Endometrium (tissue), 2 donors: ENCODE measurements at regions not wholly inside any gene's neighbourhood (a gene's known extent, or its start where the extent isn't known, plus 50 kb on each side); places are given as distances from the start of the nearest gene placed in this dataset.

Experiments used
- FAIRE-seq: peaks from 2 replicates; lab custom pipeline; 2012; peaks lifted over from hg19 to GRCh38; lab: Jason Lieb, UNC
- donor health status: control.
- donor health status: control.

DNA sequence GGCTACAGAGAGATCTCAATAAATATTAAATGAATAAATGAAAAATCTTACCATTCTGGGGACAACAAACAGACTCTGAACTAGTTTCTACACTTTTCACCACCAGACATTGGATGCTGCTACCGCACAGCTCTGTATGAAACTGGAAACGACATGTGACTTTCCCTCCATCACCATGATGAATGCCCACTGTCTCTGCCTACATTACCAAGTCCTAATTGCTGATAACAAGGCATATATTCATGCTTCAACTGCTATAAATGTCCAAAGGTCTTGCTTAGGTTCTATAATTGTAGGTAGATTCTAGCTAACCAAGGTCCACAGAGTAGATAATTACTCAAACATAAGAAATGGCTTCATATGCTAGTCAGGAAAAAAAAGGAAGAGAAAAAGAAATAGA, 399.4 kb upstream of the ADGRL3 start:
- FAIRE-seq = no peak

DNA sequence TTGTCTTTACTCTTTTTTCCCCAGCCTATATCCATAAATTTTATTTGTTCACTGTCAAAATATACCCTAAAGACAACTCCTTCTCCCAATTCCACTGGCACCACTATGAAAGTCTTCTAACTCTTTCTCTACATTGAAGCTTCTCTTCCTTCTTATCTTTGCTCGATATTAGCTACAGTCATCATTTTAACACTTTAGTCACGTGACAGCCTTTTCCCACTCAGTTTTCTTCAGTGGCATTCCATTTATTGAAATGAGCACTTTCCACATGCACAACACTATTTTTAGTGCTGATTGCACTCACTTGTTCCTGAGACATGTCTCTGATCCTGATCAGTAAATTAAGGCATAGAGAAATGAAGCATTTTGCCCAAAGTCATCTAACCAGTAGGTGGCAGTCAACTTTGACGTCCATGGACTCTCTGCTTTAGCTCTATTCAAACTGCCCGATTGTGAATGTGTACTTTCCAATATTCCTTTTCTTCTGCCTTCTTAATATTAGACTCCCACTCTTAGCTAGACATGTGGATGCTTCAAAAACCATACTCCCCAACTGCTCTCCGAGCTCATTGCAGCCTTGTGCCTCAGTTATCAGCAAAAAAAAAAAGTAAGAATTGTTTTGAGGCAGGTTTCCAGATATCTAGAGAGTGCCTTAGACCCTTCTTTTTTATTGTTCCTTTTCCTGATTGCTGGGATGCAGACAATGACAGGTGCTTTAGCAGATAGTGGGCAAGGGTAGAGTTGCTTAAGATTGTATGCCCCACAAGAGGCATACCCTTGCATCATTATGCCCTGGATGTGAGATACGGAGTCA, 394.4 kb upstream of the ADGRL3 start:
- no peak for FAIRE-seq

DNA sequence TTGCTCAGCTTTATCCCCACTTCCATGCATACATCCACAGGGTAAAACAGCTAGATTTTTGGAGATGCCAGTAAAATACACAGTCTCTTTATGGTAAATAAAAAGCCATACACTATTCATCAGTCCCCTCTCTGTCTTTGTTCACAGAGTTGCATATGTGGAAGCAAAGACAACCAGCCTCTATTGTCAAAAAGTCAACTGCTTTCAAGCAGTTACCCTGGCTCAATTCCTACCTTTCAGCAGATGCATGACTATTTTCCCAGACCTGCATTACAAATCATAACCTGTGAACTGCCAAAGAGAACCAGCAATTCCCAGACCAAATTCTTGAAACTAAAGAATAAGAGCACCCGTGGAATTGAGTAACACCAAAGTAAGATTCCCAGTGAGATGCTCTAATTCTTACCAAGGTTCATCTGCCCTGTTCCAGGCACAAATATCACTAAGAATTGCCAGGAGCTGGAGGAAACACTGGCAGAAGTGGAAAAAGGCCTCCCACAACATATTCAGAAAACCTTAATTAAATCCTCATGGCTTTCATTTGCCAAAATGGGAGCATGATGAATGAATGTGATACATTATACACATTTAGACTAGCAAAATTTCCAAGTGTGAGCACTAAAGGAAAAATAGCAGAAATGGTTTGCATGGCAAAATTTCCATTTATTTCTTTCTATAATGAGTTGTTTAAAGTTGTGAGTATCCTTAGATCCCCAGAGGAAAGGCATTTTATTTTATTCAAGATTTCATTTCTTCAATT, 391.2 kb upstream of the ADGRL3 start:
- FAIRE-seq = no peak

DNA sequence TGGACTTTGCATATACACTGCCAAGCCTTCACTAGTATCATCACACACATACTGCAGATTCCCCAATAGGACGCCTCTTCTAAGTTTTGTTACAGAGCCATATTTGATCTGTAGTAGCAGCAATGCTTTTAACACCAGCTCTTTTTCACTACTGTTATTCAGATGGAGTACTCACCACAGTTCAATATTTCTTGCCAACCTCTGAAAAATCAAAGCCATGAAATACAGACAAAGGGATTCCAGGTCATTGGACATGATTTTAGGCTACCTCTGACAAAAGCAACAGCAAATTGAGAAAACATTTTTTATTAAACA, 390.7 kb upstream of the ADGRL3 start:
- FAIRE-seq = no peak

DNA sequence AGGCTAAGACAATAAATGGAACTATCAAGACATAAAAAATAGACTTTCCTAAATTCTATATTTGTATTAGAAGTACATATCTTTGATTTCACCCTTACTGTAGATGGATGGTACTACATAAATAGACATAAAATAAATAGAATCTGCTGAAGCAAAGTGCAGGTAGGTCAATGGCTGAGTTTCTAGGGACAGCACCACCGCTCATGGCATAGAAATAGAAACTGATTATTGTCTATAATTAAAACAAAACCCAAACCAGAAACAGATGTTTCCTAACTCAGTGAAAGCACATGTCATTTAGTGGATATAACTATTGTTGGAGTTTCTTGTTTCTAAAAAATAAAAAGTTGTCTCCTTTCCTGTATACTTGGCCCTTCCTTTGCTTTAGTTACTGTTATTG, 387.3 kb upstream of the ADGRL3 start:
- FAIRE-seq = no peak

DNA sequence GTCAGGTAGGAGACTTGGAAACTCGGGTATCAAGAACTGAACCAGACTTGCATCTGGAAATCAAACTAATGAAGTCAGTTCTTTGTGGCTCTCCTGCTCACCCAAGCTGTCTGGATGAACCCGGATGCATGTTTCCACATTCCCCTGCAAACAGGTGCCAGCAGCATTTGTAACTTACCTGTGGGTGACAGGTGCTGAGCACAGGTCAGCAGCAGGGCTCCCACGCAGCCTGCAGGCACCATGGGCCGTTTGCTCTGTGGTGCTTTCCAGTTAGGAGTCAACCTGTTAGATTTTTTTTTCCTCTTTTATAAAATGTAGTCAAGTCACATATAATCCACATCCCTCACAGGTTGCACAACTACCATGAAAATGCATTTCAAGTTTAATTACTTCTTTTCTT, 385.6 kb upstream of the ADGRL3 start:
- no peak for FAIRE-seq

DNA sequence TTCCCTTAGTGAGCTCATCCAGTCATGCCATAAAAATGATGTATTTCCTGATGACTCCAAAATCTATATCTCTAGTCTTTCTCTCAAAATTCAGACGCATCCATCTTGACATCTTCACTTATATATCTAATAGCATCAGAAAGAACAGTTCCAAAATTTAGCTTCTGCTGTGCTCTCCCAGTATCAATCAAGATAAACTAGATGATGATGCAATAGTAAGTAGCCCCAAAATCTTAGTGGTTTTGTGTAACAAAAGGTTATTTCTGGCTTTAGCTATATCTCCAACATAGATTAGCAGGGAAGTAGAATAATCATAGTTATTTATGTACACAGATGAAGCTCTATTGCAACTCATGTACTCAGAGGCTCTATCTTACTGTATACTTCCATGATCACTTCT, 382.5 kb upstream of the ADGRL3 start:
- no peak for FAIRE-seq

DNA sequence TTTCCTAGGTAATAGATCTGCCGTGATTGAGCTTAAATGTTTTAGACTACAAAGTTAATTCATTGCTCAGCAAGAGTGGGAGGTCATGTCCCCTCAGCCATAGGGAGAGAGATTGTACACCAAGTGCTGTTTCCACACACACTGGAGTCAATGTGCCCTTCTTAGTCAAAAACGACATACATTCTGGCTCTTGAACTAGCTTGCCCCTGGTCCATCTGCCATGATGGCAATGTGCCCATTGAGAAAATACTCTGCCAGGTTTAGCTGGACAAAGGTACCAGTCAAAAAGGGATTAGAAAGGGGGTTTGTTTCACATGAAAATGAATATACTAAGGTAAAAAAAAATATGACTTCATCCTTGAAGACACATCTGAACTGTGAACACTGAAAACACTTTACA, 377.1 kb upstream of the ADGRL3 start:
- FAIRE-seq = no peak

DNA sequence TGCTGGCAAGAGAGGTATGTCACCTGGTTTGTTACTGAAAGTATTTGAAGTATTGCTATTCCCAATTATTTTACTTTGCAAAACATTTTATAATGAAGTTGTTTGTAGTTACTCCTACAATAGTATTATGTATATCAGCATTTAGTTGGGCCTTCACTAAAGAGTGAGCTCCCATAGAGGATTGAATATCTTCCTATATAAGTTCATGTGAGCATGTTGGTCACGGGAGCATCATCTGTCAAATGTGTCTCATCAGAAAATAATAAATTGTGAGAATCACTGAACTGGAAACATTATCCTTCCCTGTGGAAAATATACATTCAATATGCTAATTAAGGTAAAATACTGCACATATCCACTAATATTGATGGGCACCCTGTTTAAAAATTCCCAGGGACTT, 360.1 kb upstream of the ADGRL3 start:
- no peak for FAIRE-seq

DNA sequence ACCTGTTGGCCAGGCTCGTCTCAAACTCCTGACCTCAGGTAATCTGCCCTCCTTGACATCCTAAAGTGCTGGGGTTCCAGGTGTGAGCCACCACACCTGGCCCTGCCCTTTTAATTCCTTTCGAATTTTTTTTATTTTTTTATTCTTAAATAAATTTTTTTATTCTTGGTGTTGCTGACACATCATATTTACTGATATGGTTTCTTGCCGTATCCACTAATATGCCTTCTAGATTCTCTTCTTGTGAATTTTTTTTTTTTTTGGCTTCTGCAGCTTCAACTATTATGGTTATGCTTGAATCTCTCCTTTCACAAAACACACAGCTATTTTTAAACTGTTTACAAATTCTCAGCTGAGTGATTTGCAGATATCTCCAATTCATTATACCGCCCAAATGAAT, 353.4 kb upstream of the ADGRL3 start:
- FAIRE-seq = no peak

DNA sequence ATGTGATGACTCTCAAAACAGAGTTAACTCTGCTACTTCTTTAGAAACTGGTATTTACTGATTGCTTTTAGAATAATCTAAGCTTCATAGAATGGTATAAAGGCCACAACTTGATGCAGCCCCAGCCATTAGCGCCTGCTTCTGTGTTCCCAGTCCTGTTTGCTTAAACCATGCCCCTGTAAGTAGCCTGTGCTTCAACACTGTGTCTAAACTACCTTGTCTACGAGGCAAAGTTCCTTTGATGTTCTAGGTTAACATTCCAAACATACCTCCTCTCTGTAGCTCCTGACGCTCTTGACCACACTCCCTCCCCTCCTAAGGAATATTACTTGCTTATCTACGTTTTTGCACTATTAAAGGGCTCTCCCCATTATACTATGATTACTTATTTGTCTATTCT, 352.5 kb upstream of the ADGRL3 start:
- no peak for FAIRE-seq

DNA sequence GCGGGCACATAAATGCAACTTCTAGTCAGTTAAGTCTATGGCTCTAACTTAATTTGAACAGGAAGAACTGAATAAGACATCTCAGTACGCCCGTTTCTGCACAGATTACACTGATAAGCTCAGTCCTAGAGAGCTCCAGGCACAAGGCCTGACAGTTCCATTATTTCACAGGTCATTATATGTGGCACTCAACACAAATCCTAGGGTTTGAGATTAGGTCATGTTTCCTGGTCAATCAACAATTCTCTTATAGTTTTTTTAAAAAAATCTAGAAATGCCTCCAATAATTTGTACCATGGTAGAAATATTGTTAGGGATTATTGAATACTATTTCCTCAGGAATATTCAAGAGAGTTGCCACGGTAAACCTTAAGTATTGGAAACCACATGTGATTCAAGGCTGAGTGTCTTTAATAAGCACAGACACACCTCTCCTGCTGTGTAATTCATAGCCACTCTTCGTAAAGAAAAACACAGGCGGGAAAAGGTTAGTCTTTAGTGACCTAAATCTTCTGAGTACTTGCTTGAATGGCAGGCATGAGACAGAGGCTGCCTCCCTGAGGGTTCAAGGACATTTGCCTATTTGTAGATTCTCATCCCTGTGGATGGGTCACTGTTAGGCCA, 342.9 kb upstream of the ADGRL3 start:
- FAIRE-seq = no peak

DNA sequence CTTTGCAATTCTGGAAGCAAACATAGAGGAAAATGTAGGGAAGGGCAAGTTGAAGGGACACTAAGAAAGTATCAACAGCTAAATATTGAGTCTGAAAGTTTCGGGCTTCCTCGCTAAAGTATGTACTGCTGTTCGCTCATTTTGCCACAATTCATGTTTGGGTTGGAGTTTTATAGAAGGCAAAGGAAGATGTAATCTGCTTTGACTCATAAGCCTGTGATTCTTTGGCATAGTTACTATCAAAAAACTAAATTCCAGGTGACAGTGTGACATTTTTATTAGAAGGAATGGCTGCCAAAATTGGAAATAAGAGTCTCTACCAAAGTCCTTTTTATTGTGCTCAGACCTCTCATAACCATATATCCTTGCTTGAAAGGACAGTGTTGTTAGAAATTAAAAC, 336.7 kb upstream of the ADGRL3 start:
- FAIRE-seq = no peak

DNA sequence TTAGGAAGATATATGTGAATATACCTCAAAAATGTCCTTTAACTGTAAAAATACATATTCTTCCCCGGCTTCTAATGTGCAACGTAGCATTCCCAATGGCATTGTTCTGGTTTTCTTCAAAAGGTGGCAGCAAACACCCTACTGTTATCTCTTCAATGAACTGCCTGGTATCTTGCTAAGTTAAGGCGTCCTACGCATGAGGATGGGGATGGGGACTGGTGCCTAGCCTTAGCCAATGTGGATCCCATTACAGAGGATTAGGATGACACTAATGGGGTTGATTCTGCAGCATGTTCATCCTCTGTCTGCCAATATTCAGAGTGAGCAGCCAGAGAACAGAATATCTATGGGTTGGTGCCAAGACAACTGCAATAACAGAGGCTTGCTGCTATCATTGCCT, 334.9 kb upstream of the ADGRL3 start:
- no peak for FAIRE-seq

DNA sequence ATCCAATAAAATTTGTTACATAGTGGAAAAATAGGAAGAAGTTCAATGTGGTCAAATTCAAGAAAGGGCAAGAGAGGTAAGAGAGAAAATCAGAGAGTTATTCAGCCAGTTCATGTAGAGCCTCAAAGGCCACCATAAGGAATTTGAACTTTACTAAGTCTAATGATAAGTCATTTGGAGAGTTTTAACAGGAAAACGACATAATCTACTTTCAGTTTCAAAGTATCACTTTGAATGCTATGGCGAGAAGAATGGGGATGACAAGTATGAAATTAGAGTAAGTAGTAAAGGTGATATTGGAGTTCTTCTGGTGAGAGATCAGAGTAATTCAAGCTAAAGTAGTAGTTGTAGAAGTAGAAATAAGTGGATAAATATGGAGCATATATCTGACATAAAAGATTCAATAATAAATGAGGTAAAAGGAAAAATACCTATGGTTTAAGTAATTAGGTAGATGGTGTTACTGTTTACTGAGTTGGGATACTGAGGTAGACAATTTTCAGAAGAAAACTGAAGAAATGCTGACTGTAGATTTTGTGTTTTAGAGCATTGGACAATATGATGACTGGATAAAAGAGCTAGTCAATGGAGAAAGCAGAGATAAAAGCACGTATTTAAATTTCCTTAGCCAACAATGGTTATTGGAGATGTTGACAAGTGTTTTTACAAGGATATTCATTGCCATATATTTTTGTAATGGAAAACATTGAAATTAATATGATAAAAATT, 331.7 kb upstream of the ADGRL3 start:
- no peak for FAIRE-seq

DNA sequence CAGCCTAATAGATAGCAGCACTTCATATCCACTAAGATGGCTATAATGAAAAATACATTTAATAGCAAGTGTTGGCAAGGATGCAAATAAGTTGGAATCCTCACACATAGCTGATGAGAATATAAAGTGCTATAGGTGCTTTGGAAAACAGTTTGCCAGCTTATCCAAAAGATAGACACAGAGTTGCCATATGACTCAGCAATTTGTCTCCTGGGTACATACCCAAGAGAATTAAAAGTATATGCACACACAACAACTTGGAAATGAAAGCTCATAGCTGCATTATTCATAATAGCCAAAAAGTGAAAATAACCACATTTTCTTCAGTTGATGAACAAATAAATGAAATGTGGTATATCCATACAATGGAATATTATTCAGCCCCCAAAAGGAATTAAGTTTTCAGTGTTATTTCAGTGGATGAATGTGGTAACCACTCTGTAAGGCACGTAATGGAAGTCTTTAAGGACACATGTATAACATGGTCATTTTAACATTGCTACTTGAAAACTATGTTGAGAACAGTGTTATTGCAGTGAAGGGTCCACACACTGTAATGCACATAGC, 320.9 kb upstream of the ADGRL3 start:
- no peak for FAIRE-seq

DNA sequence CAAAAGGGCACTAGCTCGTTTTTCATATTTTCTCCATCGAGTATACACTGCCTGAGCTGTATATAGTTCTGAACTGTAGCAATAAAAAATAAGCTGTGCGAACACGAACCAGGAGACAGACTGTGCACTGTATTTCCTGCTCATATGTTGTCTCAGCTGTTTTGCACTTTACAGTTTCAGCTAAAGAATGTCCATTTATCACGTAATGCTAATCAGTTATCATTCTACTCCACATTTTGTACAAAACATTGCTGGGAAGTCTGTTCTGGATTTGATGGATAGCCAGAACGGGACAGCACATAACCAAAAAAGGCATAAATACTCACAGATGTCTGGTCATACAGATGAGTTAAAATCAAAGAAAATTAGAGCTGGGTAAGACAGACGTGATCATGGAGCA, 315.5 kb upstream of the ADGRL3 start:
- no peak for FAIRE-seq

DNA sequence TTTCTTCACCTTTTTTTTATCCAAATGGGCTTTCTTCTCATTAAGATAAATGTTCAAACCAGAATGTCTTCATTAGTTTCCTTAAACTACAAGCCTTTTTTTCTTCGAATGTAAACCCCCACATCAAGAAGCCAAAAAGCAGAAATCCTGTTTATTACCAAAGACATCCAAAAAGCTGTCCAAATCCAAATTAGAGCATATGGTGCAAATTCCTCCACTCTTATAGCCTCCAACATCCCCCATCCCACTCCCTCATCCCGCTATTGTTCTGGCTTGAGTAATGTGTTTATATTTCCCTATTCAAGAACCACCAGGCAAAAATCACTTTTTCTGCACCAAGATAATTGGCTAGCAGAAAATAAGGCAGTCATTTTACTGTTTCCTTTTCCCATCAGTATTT, 315.1 kb upstream of the ADGRL3 start:
- FAIRE-seq = no peak

DNA sequence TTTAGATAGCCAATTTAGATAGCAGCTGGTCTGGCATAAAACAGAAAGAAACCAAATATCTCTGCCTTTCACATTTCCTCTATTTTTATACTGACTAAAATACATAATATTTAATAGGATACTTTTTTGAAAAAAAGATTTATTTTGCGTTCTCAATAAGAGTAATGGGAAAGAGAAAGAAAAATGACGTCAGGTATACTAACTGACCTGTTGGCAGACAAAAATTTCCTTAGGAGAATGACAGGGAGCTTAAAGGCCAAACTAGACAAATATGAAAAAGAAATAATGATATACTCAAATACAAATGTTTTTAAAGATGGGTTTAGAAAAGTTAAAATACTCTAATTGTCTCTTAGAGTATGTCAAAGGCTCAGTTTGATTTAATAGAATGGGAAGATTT, 309.4 kb upstream of the ADGRL3 start:
- FAIRE-seq = no peak

DNA sequence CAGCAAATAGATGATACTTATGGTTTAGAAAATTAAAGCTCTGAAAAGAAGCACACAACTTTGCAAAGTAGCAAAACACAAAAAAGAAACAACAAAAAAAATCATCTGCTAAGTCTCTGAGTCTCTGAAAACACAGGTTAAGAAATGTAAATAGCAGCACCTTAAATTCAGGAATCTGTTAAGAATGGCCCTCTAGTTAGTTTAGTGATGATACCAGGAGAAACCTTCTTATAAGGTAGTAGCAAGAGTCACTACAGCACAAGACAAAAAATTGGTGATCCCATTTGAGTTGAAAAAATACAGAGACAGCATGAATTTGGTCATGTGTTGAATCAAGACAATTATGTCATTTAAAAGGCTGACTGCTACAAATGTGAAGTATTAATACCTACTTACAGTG, 308.2 kb upstream of the ADGRL3 start:
- FAIRE-seq = no peak

DNA sequence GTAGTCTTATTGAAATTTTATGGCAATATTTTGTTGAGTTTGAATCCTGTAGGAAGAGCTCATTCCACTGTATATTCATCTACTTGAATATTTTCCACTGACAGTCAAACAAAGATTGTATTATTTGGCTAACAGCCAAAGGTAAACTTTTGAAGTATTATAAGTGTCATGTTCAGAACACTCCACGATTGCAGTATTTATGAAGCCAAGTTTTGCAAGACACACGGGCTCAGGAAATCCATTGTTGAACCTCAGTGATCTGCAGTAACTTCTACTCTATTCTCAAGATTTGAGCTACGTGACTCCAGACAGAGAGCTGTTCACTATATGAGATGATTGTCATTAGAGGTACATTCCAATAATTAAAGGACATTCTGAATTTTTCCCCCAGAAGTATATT, 302.7 kb upstream of the ADGRL3 start:
- FAIRE-seq = no peak

DNA sequence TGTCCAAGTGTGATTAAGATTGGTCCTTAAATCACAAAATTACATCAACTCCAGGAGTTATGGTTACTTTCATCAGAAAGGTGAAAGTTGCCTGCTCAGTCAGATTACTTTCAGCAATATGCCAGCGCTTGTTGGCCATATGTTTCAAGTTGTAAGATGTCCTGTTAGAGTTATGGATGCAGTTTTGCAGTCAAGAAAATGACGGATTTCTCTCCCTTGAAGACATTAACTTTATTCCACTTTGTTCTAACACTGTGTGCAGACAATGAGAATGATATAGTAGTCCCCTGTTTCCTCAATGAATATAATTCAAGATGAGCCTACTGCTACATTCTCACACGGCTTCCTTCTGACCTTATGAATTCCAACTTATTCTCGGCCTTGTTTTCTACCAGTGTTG, 295.0 kb upstream of the ADGRL3 start:
- FAIRE-seq = no peak

DNA sequence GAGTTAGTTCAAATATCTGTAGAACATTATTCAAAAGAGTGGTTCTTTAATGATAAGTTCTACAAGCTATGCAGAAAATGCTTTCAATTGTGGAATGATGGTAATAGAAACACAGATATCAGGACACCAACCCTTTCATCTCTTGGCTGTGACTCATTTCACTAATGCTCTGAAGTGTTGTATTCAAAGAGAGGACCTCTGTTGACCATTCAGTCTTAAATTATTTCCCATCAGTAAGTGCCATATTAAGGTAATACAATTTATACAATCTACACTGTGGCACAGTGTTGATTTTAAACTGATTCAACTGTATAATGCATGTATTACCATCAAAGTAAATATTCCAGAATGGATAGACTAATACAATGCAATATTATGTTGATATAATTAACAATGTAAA, 289.0 kb upstream of the ADGRL3 start:
- no peak for FAIRE-seq
